ENCODE measurements at regions not wholly inside any gene's neighbourhood (a gene's known extent, or its start where the extent isn't known, plus 50 kb on each side); places are given as distances from the start of the nearest gene placed in this dataset.
"Not testable (repeated sequence)": the region's sequence is repeated elsewhere in the genome, so short reads cannot be mapped to it uniquely, and the experiment has no call there.

- not testable (repeated sequence) for DNase-seq
Measured at GRCh38 chr7:63856466-63856865, 142.2 kb upstream of the ZNF722 start.

- DNase-seq, result no peak
Measured at GRCh38 chr7:63867127-63867526, 131.5 kb upstream of the ZNF722 start.

GRCh38 chr7:63874242-63874641 lies 124.4 kb upstream of the ZNF722 start:
- not testable (repeated sequence) for DNase-seq

GRCh38 chr7:63876707-63877322 lies 121.8 kb upstream of the ZNF722 start:
- DNase-seq, result no peak

GRCh38 chr7:63887031-63887430 lies 111.6 kb upstream of the ZNF722 start:
- no peak for DNase-seq

GRCh38 chr7:63899691-63900393 lies 98.8 kb upstream of the ZNF722 start:
- peak; percentile 60 for DNase-seq

GRCh38 chr7:63900394-63901203 lies 98.0 kb upstream of the ZNF722 start:
- DNase-seq, result peak; percentile 86

GRCh38 chr7:63901204-63901506 lies 97.5 kb upstream of the ZNF722 start:
- DNase-seq, result not testable (repeated sequence)

- DNase-seq, result no peak
Measured at GRCh38 chr7:63918986-63919385, 79.7 kb upstream of the ZNF722 start.

- peak; percentile 6 for DNase-seq
Measured at GRCh38 chr7:63925262-63925625, 73.4 kb upstream of the ZNF722 start.

GRCh38 chr7:63925626-63926460 lies 72.8 kb upstream of the ZNF722 start:
- peak; percentile 91 for DNase-seq

- no peak for DNase-seq
Measured at GRCh38 chr7:63927261-63927660, 71.4 kb upstream of the ZNF722 start.

GRCh38 chr7:63931057-63931600 lies 67.5 kb upstream of the ZNF722 start:
- no peak for DNase-seq

- DNase-seq, result no peak
Measured at GRCh38 chr7:63931985-63932577, 66.6 kb upstream of the ZNF722 start.
